Epithelial cell of proximal tubule (primary cell): ENCODE measurements at regions not wholly inside any gene's neighbourhood (a gene's known extent, or its start where the extent isn't known, plus 50 kb on each side); places are given as distances from the start of the nearest gene placed in this dataset.

Experiments used
- DNase-seq: peaks from one replicate; pipeline ENCODE4 v3.0.0-alpha.2; 2011; ENCODE audit warnings: low read depth
- H3K4me3 ChIP-seq: 2 replicates; pipeline ENCODE4 v1.5.1; 2011; ENCODE audit warnings: low read depth, mild to moderate bottlenecking, low read length
- CTCF ChIP-seq: conservative IDR thresholded peaks from 2 replicates; pipeline ENCODE4 v1.5.1; 2012; ENCODE audit warnings: low read depth, mild to moderate bottlenecking, low read length

DNA sequence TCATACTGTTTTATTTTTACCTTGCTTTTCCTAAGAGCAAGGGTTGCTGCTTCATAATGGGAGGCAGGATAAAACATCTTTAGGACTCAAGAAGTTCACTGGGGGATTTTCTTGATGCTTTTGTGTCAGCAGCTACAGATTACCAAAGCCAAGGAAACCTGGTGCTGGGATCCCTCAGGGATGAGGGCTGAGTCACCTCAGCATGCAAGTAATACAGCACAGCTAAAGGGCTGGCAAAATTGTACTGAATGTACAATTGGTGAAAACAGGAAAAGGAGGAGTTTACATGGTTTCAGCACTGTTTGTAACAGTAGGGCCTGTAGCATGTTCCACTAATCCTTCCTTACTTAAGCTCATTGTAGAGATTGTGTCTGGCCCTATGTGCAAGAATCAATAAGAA lies 1056.8 kb downstream of the SORCS1 start:
- no peak for TF ChIP-seq CTCF
- no peak for DNase-seq
- no peak overlapping the region for H3K4me3 ChIP-seq

GRCh38 chr10:106106114-106106513 lies 1058.4 kb downstream of the SORCS1 start:
- TF ChIP-seq CTCF: no peak
- H3K4me3 ChIP-seq: no peak overlapping the region
- DNase-seq: no peak

DNA sequence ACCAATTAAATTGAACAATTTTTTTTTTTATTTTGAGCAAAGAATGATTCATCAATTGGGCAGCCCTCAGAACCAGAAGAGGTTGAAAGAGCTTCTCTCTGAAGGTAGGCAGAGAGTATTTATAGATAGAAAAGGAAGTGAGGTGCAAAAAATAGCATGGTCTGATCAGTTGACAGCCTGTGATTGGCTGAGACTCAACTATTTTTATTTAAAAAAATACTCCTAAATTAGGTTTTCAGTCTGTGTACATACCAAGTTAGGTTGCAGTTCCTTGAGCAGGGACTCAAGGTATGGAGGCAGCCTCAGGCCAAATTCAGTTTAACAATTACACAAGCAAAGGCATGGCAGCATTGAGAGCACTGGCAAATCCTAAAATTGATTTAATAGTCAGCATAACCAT lies 1074.7 kb downstream of the SORCS1 start:
- TF ChIP-seq CTCF: no peak
- H3K4me3 ChIP-seq: no peak overlapping the region
- DNase-seq: no peak

GRCh38 chr10:106086391-106086790 lies 1078.1 kb downstream of the SORCS1 start:
- no peak for TF ChIP-seq CTCF
- DNase-seq: no peak
- no peak overlapping the region for H3K4me3 ChIP-seq

DNA sequence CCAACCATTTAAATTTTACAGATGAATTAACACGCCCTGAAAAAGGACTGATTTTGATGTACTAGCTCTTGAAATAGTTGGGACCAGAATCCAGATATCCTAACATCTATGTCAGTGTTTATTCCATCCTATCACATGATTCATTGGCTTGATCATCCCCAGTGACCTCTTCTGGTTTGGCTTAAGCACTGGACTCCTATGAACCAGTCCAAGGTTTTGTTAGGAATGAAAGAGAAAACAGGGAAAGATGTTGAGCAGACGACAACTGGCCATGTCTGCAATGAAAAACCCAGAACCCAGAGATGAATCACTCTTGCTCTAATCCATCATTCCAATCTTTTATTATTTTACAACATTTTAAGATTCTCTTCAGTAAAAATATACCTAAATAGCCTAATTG lies 1080.9 kb downstream of the SORCS1 start:
- no peak for DNase-seq
- no peak for TF ChIP-seq CTCF
- H3K4me3 ChIP-seq: no peak overlapping the region

DNA sequence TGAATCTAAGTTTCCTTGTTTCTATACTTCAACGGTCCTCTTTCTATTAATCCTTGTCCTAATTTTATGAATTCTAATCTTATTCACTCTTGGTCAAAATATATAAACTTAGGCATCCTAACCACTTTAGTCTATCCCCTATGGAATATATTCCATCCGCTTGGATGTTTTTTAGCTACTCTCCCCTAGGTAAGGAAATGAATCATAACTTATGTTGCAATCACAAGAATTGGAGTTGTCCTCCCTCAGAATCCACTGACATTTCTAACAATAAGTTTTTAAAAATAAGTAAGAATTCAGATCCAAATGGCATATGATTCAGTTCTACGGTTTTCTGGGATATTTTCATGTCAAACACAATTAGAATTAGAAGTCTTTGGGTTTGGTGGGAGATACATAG lies 1081.6 kb downstream of the SORCS1 start:
- no peak for TF ChIP-seq CTCF
- no peak overlapping the region for H3K4me3 ChIP-seq
- DNase-seq: no peak

GRCh38 chr10:106078895-106079576 lies 1085.5 kb downstream of the SORCS1 start:
- no peak for DNase-seq
- H3K4me3 ChIP-seq: no peak overlapping the region
- no peak for TF ChIP-seq CTCF
